HepG2 (cell line): ENCODE measurements at regions not wholly inside any gene's neighbourhood (a gene's known extent, or its start where the extent isn't known, plus 50 kb on each side); places are given as distances from the start of the nearest gene placed in this dataset.

ENCODE experiments used
- ATAC-seq: fragments of 200-7000 bp; cut with Tn5 transposase; 3 replicates; pipeline ENCODE4 v1.9.1; 2020; ENCODE audit warnings: mild to moderate bottlenecking, moderate library complexity
- BruUV-seq: library from RNA; stranded (reverse); fragments of 400-500 nt; replicated peaks from 2 replicates; lab custom pipeline; 2021; lab: Mats Ljungman, UMichigan
- CTCF ChIA-PET: fragments of 300-600 bp; formaldehyde crosslinking; extraction: SDS; loops from one replicate; lab custom pipeline; 2021; ENCODE audit warnings: low total read pairs, inconsistent platforms, low intra/inter-chr PET ratio; lab: Yijun Ruan, JAX
- POLR2A ChIA-PET: fragments of 350-600 bp; sonication (Branson Sonifier 250); formaldehyde crosslinking; loops from one replicate; lab custom pipeline; 2020; ENCODE audit warnings: antibody characterized with exemption, inconsistent platforms; lab: Yijun Ruan, JAX
- DNase-seq: peaks from one replicate; pipeline ENCODE4 v3.0.0-alpha.2; 2015; ENCODE audit warnings: low spot score
- FAIRE-seq: peaks from 3 replicates; lab custom pipeline; 2011; peaks lifted over from hg19 to GRCh38; lab: Jason Lieb, UNC
- H2AFZ ChIP-seq: one replicate; pipeline ENCODE4 v1.6.1; 2011; ENCODE audit warnings: low read length, inconsistent platforms
- H3K27ac ChIP-seq: fragments of 300-600 bp; 3 replicates; pipeline ENCODE4 v1.8.0; 2011; ENCODE audit warnings: mixed run types, mild to moderate bottlenecking, mixed read lengths, low read length, inconsistent platforms; ENCODE audit not compliant: insufficient read depth; ENCODE audit errors: extremely low read length
- H3K27me3 ChIP-seq, 2 experiments: fragments of 200-600 bp in 1 of 2; 2 replicates in 1 of 2; 3 replicates in 1 of 2; pipeline versions ENCODE4 v1.6.0 to v1.8.0; 2011; ENCODE audit warnings: low read length in 2 of 2, mild to moderate bottlenecking in 2 of 2, moderate library complexity in 2 of 2, inconsistent platforms in 1 of 2; ENCODE audit not compliant: insufficient read depth in 2 of 2, control insufficient read depth in 1 of 2
- H3K36me3 ChIP-seq, 2 experiments: fragments of 200-600 bp in 1 of 2; replicated peaks in 1 of 2; 2 replicates in 1 of 2; 3 replicates in 1 of 2; pipeline versions ENCODE4 v1.5.1 to v1.8.0; 2011; ENCODE audit warnings: low read length in 2 of 2, inconsistent platforms in 1 of 2; ENCODE audit not compliant: insufficient read depth in 2 of 2, control insufficient read depth in 1 of 2
- H3K4me1 ChIP-seq: 2 replicates; pipeline ENCODE4 v1.5.1; 2012; ENCODE audit warnings: low read length, inconsistent platforms; ENCODE audit not compliant: insufficient read depth
- H3K4me2 ChIP-seq: 2 replicates; pipeline ENCODE4 v1.6.0; 2011; ENCODE audit warnings: low read depth, low read length, inconsistent platforms
- H3K4me3 ChIP-seq, 3 experiments: fragments of 200-600 bp in 1 of 3; sonication (generic), shearing (Covaris generic) in 1 of 3; replicated peaks in 1 of 3; 2 replicates each; pipeline ENCODE4 v1.5.1; 2011 to 2016; ENCODE audit warnings: low read length in 3 of 3, inconsistent platforms in 2 of 3, low read depth in 2 of 3, mild to moderate bottlenecking in 2 of 3, control low read depth in 1 of 3, mixed read lengths in 1 of 3; ENCODE audit not compliant: insufficient read depth in 1 of 3
- H3K79me2 ChIP-seq: one replicate; pipeline ENCODE4 v1.6.1; 2011; ENCODE audit warnings: low read length, inconsistent platforms; ENCODE audit not compliant: insufficient read depth
- H3K9ac ChIP-seq: 2 replicates; pipeline ENCODE4 v1.6.0; 2011; ENCODE audit warnings: mild to moderate bottlenecking, low read depth, low read length, inconsistent platforms; ENCODE audit not compliant: insufficient read depth
- H3K9me3 ChIP-seq: 2 replicates; pipeline ENCODE4 v1.5.1; 2012; ENCODE audit warnings: mild to moderate bottlenecking, low read length
- H4K20me1 ChIP-seq: 2 replicates; pipeline ENCODE4 v1.6.0; 2011; ENCODE audit warnings: inconsistent platforms, mild to moderate bottlenecking, low read length, moderate library complexity; ENCODE audit not compliant: insufficient read depth
- FOSL2 ChIP-seq: sonication (generic); formaldehyde crosslinking; IDR thresholded peaks from 2 replicates; pipeline ENCODE4 v1.4.0; 2020; ENCODE audit warnings: missing genetic modification reagents
- FOXP1 ChIP-seq, 2 experiments: fragments of 450-650 bp in 1 of 2; IDR thresholded peaks; 2 replicates each; pipeline ENCODE4 v1.6.1; 2017 to 2018; ENCODE audit warnings: antibody characterized with exemption in 1 of 2
- HIC2 ChIP-seq: sonication (generic); formaldehyde crosslinking; IDR thresholded peaks from 2 replicates; pipeline ENCODE4 v1.9.0; 2022; ENCODE audit warnings: low read depth, missing genetic modification reagents
- NFE2L1 ChIP-seq: sonication (generic); formaldehyde crosslinking; IDR thresholded peaks from 2 replicates; pipeline ENCODE4 v1.4.0; 2020; ENCODE audit warnings: missing genetic modification reagents, mild to moderate bottlenecking, borderline replicate concordance
- NFYC ChIP-seq: IDR thresholded peaks from 2 replicates; pipeline ENCODE4 v1.6.1; 2016; ENCODE audit warnings: missing genetic modification reagents, missing compliant biosample characterization
- POLR2A ChIP-seq, 2 experiments: IDR thresholded peaks; 2 replicates each; pipeline ENCODE4 v1.6.1; 2011; ENCODE audit warnings: low read depth in 2 of 2, low read length in 2 of 2, mild to moderate bottlenecking in 1 of 2, moderate library complexity in 1 of 2; ENCODE audit not compliant: insufficient read depth in 1 of 2
- RFX3 ChIP-seq: IDR thresholded peaks from 2 replicates; pipeline ENCODE4 v1.6.1; 2016; ENCODE audit warnings: missing biosample characterization, missing genetic modification reagents
- SNAPC2 ChIP-seq: sonication (generic); formaldehyde crosslinking; IDR thresholded peaks from 2 replicates; pipeline ENCODE4 v1.8.1; 2022; ENCODE audit warnings: mild to moderate bottlenecking, missing genetic modification reagents
- SOX13 ChIP-seq, 3 experiments: fragments of 450-650 bp in 1 of 3; sonication (generic) in 1 of 3; formaldehyde crosslinking in 1 of 3; IDR thresholded peaks in 2 of 3; conservative IDR thresholded peaks in 1 of 3; 2 replicates each; pipeline versions ENCODE4 v1.5.0 to v1.6.1; 2016 to 2020; ENCODE audit warnings: antibody characterized with exemption in 1 of 3, mild to moderate bottlenecking in 1 of 3, missing compliant biosample characterization in 1 of 3, missing genetic modification reagents in 1 of 3, moderate library complexity in 1 of 3
- SP1 ChIP-seq, 2 experiments: fragments of 450-650 bp in 1 of 2; sonication (generic) in 1 of 2; formaldehyde crosslinking in 1 of 2; IDR thresholded peaks; 2 replicates each; pipeline versions ENCODE4 v1.4.0 to v1.6.1; 2016 to 2020; ENCODE audit warnings: missing genetic modification reagents in 1 of 2
- ZFP91 ChIP-seq: sonication (generic); formaldehyde crosslinking; IDR thresholded peaks from 2 replicates; pipeline ENCODE4 v1.9.0; 2022; ENCODE audit warnings: missing genetic modification reagents, mild to moderate bottlenecking, borderline replicate concordance
- ZMYM2 ChIP-seq: sonication (generic); formaldehyde crosslinking; IDR thresholded peaks from 2 replicates; pipeline ENCODE4 v1.8.0; 2022; ENCODE audit warnings: mild to moderate bottlenecking, missing genetic modification reagents
- ZNF276 ChIP-seq: sonication (generic); formaldehyde crosslinking; IDR thresholded peaks from 2 replicates; pipeline ENCODE4 v1.4.0; 2020; ENCODE audit warnings: mild to moderate bottlenecking, low read depth, missing genetic modification reagents
- ZNF513 ChIP-seq: sonication (generic); formaldehyde crosslinking; conservative IDR thresholded peaks from 2 replicates; pipeline ENCODE4 v1.5.0; 2020; ENCODE audit warnings: missing genetic modification reagents
- ZNF672 ChIP-seq: sonication (generic); formaldehyde crosslinking; IDR thresholded peaks from 2 replicates; pipeline ENCODE4 v1.8.1; 2022; ENCODE audit warnings: missing genetic modification reagents
- ZSCAN25 ChIP-seq: sonication (generic); formaldehyde crosslinking; IDR thresholded peaks from 2 replicates; pipeline ENCODE4 v1.8.0; 2022; ENCODE audit warnings: mild to moderate bottlenecking, missing genetic modification reagents
- ZZZ3 ChIP-seq: sonication (generic); formaldehyde crosslinking; IDR thresholded peaks from 2 replicates; pipeline ENCODE4 v1.4.0; 2020; ENCODE audit warnings: missing genetic modification reagents, mild to moderate bottlenecking, borderline replicate concordance
- WGBS: methylation state at CpG from one replicate; pipeline ENCODE4 v1.1.6; 2017; ENCODE audit warnings: low lambda C conversion rate; 5-methylcytosine and 5-hydroxymethylcytosine counted together
- in situ Hi-C: cut with HindIII; loops from 2 replicates; pipeline ENCODE4 v1.10.0; 2017; ENCODE audit warnings: low pct_unique_long_range_greater_than_20kb; ENCODE audit not compliant: extremely low pct_ligation_motif_present
- intact Hi-C: fragments of 100-400 bp; cut with micrococcal nuclease; formaldehyde crosslinking; loops from one replicate; pipeline ENCODE4 v1.10.0; 2022; ENCODE audit not compliant: unreplicated experiment

- no peak for TF ChIP-seq ZFP91 (CRISPR knock-in tag)
- TF ChIP-seq SNAPC2 (CRISPR knock-in tag): no peak
- TF ChIP-seq FOSL2 (CRISPR knock-in tag): no peak
- TF ChIP-seq ZNF276 (CRISPR knock-in tag): no peak
- TF ChIP-seq NFYC (CRISPR knock-in tag): no peak
- TF ChIP-seq SOX13 (IDR thresholded peaks at IDR 0.05): no peak
- no peak for TF ChIP-seq SOX13 (CRISPR knock-in tag; conservative IDR thresholded peaks at IDR 0.05 in 1 of 2, IDR thresholded peaks at IDR 0.05 in 1 of 2)
- no peak for TF ChIP-seq ZZZ3 (CRISPR knock-in tag)
Observed at GRCh38 chr11:90556606-90557005, 333.8 kb upstream of the CHORDC1 start (continued).

GRCh38 chr11:90556026-90556425 is 333.2 kb upstream of the CHORDC1 start:
- CTCF ChIA-PET: no interaction called here
- no peak overlapping the region for H2AFZ ChIP-seq
- no TSS peak for BruUV-seq
- POLR2A ChIA-PET: no interaction called here
- H4K20me1 ChIP-seq: no peaks in the 10 kb centered on the region
- in situ Hi-C loops (no loop called here), intact Hi-C loops (no loop called here)
- no peak for ATAC-seq
- FAIRE-seq: no peak
- H3K27me3 ChIP-seq: no peaks in the 10 kb centered on the region
- H3K27ac ChIP-seq: no peak overlapping the region
- DNase-seq: no peak
- no peaks in the 10 kb centered on the region for H3K36me3 ChIP-seq
- peaks cover 5% of the 10 kb centered on the region; the same call in 1 of the 2 replicates for H3K9me3 ChIP-seq
- WGBS: 21% methylated on average over 1 of the region's 1 CpG
- H3K4me3 ChIP-seq: no peak overlapping the region
- no peaks in the 10 kb centered on the region for H3K79me2 ChIP-seq
- peaks cover 6% of the 10 kb centered on the region for H3K4me1 ChIP-seq
- H3K4me2 ChIP-seq: no peak overlapping the region
- H3K9ac ChIP-seq: no peak overlapping the region
- TF ChIP-seq POLR2A (IDR thresholded peaks at IDR 0.05; ENCODE audit: insufficient read depth in 1 of 2, low read depth in 2 of 2, low read length in 2 of 2): no peak
- no peak for TF ChIP-seq ZSCAN25 (CRISPR knock-in tag)
- TF ChIP-seq SP1 (IDR thresholded peaks at IDR 0.05): no peak
- no peak for TF ChIP-seq SP1 (CRISPR knock-in tag; IDR thresholded peaks at IDR 0.05)
- TF ChIP-seq ZMYM2 (CRISPR knock-in tag): no peak
- no peak for TF ChIP-seq RFX3 (CRISPR knock-in tag)
- TF ChIP-seq HIC2: no peak
- TF ChIP-seq ZNF513: no peak
- no peak for TF ChIP-seq ZNF672
- no peak for TF ChIP-seq FOXP1 (IDR thresholded peaks at IDR 0.05)
- TF ChIP-seq FOXP1 (CRISPR knock-in tag; IDR thresholded peaks at IDR 0.05): no peak
- no peak for TF ChIP-seq NFE2L1 (CRISPR knock-in tag)
